OCI-LY3 (cell line): ENCODE measurements at regions not wholly inside any gene's neighbourhood (a gene's known extent, or its start where the extent isn't known, plus 50 kb on each side); places are given as distances from the start of the nearest gene placed in this dataset.
"Not testable (repeated sequence)": the region's sequence is repeated elsewhere in the genome, so short reads cannot be mapped to it uniquely, and the experiment has no call there.

Source experiments
- EZH2phosphoT487 ChIP-seq: fragments of 200-600 bp; shearing (Covaris generic); IDR thresholded peaks from 2 replicates; pipeline ENCODE4 v1.6.1; 2018; ENCODE audit warnings: antibody characterized with exemption, mixed run types, low read depth
- TF ChIP-seq, protein P1 (sequence below): fragments of 200-600, 300-600 bp; sonication (generic); IDR thresholded peaks from 2 replicates; pipeline ENCODE4 v1.5.1; 2014; ENCODE audit warnings: antibody characterized with exemption, low read length, low read depth

DNA sequence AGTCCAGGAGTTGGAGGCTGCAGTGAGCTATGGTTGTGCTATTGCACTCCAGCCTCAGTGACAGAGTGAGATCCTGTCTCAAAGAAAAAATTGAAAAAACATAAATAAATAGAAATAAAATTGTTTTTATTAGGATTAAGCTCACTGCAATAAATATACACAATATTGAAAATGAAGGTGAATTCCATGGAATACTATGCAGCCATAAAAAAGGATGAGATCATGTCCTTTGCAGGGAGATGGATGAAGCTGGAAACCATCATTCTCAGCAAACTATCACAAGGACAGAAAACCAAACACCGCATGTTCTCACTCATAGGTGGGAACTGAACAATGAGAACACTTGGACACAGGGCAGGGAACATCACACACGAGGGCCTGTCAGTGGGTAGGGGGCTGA, 207.6 kb downstream of the DEPDC1B start:
- TF ChIP-seq, protein P1, sequence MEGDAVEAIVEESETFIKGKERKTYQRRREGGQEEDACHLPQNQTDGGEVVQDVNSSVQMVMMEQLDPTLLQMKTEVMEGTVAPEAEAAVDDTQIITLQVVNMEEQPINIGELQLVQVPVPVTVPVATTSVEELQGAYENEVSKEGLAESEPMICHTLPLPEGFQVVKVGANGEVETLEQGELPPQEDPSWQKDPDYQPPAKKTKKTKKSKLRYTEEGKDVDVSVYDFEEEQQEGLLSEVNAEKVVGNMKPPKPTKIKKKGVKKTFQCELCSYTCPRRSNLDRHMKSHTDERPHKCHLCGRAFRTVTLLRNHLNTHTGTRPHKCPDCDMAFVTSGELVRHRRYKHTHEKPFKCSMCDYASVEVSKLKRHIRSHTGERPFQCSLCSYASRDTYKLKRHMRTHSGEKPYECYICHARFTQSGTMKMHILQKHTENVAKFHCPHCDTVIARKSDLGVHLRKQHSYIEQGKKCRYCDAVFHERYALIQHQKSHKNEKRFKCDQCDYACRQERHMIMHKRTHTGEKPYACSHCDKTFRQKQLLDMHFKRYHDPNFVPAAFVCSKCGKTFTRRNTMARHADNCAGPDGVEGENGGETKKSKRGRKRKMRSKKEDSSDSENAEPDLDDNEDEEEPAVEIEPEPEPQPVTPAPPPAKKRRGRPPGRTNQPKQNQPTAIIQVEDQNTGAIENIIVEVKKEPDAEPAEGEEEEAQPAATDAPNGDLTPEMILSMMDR = not testable (repeated sequence)
- not testable (repeated sequence) for TF ChIP-seq EZH2phosphoT487
